HCEC 1CT (cell line): ENCODE measurements at regions not wholly inside any gene's neighbourhood (a gene's known extent, or its start where the extent isn't known, plus 50 kb on each side); places are given as distances from the start of the nearest gene placed in this dataset.
A peak's percentile ranks its signal among the peaks of the same experiment; 100 is the strongest.

ENCODE experiments used
- DNase-seq: peaks from one replicate; pipeline ENCODE4 v3.0.0-alpha.2; 2017

DNA sequence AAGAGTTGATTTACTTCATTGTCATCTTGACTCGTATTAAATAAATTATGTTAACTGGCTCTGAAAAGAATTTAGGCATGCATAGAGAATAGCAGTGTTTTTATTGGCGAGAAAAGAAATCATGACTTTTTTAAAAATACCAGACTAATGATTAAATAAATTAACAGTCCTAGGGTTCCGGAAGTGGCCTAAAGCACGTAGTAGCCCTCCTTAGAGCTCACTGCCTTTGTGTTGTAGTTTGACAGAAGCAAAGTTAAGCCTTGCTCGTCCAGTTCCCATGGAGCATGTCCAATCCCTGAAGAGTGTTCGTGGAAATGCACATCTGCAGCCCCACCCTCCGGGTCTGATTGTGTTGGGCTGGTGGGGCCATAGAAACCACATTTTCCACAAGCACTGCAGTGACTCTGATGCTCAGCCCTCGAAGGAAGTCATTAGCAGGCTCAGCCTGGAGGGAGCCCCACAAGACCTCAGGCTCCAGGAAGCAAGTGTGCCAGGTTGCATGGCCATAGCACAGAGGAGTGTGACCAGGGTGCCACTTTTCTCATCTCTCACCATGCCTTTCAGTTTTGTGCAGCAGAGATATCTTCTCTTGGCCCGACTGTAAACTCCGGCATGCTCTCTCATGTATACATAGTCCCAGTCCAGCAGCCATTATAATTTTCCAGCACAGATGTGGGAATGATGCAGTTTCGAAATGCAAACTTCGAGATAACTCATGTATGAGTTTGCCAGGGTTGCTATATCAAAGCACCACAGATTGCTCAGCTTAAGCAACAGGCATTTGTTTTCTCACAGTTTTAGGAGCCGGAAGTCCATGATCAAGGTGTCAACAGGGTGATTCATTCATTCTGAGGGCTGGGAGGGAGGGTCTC lies 188.6 kb upstream of the SH3BP4 start:
- DNase-seq, result peak; percentile 5

DNA sequence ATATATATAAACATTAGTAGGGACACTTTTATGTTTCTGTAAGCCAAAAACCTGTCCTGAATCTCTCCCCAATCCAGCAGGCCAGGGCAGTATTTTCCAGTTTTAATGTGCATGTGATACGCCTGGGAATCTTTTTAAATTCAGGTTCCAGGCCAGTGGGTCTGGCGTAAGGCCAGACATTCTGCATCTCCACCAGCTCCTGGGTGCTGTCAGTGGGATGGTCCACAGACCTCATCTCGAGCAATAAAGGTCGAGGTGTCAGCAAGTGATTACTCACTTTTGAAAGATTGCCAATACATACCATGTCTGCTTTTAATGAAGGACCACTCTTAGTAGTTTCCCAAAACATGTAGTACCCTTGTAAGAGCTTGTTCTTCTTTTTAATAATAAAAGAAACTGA lies 189.9 kb upstream of the SH3BP4 start:
- no peak for DNase-seq

DNA sequence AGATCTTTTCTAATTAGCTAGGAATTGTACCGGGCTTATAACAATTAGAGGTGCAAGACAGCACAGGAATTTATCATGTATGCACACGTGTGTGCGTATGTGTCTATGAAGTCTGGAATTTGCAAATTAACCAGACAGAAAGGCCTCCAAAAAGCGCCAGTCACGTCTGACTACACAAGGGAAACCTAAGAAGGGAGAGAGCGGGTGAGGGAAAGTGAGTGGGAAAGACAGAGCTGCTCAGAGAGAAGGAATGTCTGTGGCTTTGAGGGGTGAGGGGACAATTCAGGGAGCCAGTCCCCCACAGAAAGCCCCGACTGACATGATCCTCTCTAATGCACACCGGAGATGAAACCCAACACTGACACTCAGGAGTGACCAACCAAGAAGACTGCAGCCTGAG lies 197.7 kb upstream of the SH3BP4 start:
- DNase-seq, result no peak

DNA sequence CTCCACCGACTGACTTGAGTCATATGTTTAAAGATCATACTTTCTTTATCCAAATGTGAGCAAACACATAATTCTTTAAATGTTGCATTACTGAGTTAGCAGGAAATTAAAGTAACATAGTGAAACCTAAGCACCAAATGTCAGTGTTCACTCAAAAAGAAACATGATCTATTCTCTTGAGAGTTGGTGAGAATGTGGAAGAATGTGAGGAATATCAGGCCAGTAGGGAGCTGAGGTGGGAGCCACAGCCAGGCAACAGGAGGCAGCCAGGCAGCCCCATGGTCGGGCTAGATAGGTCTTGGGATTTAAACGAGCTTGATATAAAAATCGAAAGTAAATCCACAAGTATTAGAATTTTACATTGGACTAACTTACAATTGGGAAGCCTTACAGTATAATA lies 198.1 kb upstream of the SH3BP4 start:
- no peak for DNase-seq

DNA sequence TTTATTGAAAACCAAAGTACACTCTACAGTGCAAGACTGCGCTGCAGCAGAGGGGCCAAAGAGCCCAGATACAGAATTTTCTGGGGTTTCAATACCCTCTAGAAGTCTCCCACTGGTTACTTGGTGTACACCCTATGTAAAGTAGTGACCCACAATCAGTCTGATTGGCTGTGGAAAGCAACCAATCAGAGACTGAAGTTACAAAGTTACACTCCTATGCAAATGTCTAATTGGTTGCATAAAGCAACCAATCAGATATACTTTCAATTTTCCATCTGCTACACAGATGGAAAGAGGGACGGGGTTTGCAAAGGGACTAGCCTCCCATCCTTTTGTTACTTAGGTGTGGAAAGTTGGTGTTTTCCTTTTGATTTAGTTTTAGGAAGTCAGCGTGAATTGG lies 198.9 kb upstream of the SH3BP4 start:
- no peak for DNase-seq

DNA sequence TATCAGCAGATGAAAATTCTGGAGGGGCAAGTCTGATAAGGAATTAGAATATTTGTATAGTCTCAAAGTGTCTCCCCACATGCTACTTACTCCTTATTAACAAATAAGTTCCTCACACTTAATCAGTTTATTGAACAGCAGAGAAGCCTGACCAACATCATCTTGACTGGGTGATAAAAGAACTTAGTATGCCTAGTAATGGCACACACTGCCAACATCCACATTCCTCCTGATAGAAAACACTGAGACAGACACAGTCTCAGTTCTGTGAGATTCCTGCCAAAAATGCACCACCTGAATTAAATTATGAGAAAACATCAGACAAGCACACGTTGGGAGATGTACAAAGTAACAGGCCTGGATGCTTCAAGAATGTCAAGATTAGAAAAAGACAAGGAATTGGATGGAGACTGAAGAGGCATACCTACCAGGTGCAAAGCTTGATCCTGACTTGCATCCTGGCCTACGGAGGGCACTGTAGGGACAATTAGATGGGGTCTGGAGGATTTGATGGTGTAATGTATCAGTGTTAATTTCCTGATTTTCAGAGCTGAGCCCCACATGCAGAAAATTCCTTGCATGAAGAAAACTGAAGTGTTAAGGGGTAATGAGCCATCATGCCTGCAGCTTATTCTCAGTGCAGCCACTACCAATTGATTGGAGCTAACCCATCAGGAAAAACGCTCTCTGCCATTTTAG lies 200.4 kb upstream of the SH3BP4 start:
- DNase-seq, result no peak

DNA sequence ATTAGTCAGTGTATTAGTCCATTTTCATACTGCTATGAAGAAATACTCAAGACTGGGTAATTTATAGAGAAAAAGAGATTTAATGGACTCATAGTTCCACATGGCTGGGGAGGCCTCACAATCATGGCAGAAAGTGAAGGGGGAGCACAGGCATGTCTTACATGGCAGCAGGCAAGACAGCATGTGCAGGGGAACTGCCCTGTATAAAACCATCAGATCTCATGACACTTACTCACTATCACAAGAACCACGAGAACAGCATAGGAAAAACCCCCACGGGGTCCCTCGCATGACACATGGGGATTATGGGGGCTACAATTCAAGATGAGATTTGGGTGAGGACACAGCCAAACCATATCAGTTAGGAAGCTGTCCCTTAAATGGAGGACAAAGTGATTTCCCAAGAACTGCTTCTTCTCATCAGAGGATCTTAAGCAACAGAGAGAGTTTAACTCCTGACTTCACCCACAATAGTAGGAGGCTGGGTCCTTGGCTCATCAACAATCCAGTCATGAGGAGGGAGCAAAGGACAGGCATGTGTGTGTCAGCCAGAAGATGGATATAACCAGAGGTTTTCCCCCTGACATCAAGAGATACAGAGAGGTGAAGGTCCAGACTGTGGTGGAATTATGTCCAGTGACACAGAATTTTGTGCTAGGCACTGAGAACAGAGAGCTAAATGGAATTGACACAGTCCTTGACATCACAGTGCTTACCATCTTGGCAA lies 203.8 kb upstream of the SH3BP4 start:
- DNase-seq, result no peak

DNA sequence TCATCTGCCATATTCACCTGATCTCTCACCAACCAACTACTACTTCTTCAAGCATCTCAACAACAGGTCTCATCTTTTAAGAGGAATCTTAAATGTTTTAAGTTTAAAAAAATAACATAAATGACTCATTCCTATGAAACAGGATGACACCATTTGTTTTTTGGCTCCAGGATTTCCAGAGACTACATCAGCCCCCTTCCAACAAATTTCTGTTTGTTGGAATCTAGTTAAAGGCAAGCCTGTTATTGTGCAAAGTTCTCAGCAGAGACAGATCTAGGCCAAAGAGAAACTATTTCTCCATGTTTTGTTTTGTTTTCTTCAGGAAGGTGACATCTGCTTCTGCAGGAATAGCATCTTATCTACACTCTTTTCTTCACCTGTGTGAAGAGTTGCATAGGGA lies 204.8 kb upstream of the SH3BP4 start:
- peak; percentile 25 for DNase-seq

DNA sequence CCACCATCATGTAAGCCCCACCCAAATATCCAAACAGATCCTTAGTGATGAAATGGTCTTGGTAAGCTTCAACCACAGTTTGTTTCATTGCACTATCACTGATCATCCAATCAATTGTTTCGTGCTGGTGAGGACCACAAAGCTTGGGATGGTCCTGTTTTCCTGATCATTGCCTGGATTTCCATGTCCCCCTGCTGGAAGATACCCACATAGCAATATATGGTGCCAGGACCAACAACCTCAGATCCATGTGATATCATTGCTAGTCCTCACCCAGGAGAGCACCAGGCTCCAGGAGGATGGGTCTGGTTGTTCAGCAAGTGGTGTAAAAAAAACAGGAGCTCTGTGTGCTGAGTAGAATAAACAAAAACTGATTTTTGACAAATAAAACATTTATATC lies 206.5 kb upstream of the SH3BP4 start:
- no peak for DNase-seq

DNA sequence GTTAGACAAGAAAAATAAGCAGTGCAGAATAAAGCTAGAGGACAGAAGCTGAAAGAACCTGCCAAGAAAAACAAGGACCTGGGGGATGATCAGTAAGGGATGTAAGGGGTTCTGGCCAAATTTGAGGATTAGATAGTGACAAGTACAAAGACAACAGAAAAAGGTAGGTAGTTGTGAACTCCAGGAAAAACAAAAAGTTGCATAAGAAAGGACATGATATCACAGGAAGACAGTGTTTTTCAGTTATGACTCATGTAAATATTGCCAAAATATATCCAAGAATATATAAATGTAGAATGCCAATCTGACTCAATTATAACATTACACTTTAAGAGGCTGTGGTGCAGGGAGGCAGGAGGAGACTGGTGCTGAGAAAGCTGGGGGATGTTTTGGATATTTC lies 209.8 kb upstream of the SH3BP4 start:
- peak; percentile 20 for DNase-seq

DNA sequence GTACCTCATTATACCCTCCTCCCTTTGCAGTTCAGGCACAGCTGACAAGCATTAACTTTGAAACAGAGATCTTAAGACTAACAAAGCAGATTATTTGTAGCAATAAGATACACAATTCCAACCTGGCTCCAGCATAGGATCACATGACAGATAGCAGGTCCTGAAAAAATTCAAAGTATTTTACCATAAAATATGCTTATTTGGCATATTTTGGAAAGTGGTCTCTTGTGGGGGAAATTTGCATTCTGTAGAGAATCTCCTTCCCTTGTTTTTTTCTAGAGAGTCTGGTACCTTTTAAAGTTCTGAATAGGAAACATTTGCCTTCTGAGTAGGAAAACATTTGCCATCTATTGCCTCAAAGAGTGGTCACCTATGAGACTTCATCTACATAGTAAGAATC lies 212.8 kb upstream of the SH3BP4 start:
- no peak for DNase-seq

DNA sequence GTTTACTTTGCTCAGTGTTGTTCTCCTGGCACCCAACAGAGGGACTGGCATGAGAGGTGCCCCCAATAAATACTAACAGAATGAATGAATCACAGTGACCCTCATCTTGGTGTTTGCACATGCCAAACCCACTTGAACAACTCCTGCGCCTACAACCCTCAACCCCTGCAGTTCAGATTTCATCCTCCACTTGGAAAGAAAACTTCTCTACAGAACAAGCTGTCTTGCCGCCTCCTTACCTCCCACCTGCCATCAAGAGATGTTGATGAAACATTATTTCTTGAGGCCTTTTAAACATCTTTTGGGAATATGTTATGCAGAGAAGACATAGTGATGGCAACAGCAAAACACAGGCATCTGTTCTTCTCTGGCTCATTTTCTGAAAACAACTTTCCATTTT lies 216.0 kb upstream of the SH3BP4 start:
- DNase-seq, result no peak

DNA sequence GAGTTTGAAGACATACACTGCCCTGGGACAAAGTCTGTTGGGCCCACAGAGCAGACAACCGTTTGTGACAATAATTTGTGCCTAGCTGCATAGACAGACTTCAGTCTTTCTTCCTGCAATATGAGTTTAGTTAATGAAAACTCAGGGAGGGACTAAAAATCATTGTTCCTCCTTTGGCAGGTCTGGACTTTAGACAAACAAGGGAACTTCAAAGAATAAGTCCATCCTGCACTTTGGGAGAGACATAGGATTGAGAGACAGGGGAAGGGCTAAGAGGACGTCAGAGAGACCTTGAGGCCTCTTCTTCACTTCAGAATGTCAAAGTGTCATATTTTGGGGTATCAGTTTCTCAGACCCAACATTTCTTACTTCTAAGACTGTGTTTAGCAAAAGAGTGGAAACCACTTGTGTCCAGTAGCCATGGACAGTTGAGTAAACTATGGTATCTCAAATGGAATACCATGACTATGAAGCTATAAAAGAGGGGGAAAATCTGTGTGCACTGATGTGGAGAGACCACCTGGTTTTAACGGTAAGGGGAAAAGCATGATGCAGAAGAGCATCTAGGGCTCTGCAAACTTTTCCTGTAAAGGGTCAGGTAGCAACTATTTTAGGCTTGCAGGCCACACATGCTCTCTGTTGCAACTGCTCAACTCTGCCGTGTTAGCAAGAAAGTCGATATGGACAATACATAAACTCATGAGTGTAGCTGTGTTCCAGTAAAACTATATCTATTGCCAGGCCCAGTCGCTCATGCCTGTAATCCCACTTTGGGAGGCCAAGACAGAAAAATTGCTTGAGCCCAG lies 217.8 kb upstream of the SH3BP4 start:
- no peak for DNase-seq

DNA sequence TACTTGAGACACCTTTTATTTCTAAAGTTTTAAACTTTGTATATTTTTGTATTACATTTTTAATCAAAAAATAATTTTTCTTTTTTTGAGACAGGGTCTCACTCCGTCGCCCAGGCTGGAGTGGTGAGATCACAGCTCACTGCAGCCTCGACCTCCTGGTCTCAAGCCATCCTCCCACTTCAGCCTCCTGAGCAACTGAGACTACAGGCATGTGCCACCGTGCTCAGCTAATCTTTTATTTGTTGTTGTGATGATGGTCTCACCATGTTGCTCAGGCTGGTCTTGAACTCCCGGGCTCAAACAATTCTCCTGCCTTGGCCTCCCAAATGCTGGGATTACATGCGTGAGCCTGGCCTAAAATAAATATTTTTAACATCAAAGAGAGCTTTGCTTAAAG lies 218.7 kb upstream of the SH3BP4 start:
- no peak for DNase-seq

DNA sequence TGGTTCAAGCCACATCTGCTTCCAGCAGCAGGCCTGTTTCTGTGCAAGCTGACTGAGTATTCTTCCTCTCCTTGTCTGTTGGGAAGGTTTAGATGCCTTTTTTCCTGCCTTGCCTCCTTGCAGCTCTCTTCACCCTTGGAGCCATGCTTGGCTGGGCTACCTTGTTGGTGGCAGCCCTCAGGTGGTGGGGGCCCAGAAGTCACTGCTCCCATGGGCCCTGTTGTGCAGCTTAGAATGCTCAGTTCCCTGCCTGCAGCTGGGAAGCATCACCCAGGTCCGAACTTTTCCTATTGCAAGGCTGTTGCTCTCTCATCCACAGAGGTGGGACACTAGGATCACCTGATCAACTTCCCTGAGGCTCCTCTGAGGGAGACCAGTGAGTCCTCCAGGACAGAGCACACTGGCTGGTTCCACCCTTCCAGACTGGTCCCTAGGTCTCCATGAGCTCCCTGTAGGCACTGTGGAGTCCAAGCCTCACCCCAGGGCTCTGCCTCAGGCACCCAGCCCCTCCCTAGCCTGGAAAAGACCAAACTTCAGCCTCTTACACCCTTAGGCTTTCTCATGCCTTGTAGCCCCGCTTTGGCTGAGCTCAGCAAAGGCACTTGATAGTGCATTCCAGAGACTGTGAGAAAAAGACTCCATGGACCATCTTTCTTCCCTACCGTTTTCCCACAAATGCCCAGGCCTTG lies 219.3 kb upstream of the SH3BP4 start:
- DNase-seq, result no peak

DNA sequence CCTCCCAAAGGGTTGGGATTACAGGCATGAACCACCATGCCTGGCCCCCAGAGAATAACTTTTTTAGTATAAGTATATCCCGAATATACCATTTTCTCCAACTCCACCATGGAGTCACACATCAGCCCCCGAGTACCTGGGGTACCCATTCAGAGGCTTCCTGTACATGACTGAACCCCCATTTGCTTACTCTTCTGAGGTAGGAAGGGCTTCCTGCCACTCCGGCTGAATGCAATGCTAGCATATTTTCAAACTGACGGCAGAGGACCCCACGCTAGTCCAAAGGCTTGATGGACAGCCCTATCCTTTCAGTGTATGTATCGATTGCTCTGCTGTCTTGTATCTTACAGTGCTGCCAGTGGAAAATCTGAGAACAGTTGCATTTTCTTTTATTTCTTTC lies 220.6 kb upstream of the SH3BP4 start:
- no peak for DNase-seq

DNA sequence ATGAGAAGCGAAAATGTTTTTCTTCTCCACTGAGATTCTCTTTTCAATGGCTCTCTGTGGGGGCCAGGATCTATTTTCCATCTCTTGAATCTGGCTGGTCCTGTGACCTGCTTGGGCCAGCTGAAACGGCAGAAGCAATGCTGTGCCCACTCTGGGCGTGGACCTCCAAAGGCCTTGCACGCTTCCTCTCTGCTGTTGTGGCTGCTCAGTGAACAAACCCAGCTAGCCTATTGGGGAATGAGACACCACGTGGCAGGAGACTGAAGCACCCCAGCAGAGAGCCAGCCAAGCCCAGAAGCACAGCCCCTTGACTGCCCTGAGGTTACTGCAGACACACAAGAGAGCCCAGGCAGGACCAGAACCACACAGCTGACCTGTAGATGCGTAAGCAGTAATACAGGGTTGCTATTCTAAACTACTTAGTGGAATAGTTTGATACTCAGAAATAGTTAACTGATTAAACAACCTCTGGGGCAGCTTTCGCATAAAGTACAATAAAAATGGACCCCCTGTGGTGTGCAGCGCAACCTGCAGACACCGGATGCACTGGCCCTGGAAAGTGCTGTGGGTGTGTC lies 221.7 kb upstream of the SH3BP4 start:
- no peak for DNase-seq

DNA sequence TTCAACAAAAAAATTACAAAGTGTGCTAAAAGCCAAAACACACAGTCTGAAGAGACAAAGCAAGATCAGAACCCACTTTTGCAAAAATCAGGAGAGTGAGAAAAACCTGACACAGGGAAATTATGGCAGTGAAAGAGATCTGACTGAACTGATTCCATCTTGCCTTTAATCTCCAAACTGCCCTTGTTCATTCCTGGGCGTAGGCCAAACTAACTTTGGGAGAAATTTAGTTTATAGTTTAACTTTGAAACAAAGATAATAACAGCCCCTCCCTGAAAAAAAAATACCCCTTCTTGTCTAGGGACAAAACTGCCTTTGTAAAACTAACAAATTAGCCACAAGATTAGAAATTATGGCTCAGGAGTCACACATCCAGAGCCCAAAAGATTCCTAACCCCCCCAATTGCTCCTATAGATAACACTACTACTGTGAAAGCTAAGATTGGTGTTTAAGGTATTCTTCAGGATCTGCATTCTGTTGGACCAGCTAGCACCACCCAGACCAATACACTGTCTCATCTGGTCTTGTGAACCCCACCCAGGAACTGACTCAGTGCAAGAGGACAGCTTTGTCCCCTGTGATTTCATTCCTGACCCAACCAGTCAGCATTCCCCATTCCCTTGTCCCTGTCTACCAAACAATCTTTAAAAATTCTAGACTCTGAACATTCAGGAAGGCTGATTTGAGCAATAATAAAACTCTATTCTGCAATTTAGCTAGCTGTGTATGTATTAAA lies 226.1 kb upstream of the SH3BP4 start:
- peak; percentile 32 for DNase-seq

DNA sequence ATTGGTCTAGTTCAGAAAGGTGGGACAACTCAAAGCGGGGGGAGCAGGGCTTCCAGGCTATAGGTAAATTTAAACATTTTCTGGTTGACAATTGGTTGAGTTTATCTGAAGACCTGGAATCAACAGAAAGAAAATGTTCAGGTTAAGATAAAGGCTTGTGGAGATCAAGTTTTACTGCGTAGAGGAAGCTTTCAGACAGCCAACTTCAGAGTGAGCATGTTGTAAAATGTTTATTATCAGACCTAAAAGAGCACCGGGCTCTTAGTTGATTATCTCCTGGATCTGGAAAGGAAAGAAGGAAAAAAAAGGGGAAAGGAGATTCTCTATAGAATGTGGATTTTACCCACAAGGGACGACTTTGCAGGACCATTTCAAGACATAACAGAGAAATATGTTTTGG lies 227.0 kb upstream of the SH3BP4 start:
- no peak for DNase-seq

DNA sequence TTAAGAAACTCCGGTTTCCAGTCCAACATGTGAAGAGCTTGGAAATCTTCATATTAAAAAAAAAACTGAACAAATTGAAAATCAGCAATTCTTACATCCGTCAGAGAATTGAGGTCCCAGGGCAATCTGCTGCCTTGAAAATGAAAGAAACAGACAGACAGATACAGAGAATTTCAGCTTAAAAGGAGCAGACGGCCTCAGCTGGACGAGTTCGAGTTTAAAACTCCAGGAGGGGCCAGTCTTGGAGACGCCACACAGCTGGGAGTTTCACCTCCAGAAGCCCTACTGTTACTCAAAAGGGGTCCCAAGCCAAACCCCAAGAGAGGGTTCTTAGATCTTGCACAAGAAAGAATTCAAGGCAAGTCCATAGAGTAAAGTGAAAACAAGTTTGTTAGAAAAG lies 226.5 kb upstream of the ARL4C start:
- DNase-seq, result no peak

DNA sequence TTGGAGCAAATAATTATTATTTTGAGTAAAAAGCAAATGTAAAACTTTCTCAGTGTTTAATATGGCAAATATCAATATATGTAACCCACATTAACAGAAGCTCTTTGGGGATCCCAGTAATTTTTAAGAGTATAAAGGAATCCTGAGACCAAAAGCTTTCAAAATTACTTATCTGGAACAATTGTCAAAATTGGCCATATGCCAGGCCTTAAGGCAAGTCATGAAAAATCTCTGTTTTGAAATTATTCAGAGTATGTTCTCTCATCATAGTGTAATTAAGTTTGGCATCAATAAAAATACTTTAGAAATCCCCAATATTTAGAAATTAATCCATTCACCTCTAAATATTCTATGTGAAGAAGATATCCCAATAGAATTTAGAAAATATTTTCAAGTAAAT lies 225.3 kb upstream of the ARL4C start:
- DNase-seq, result no peak
